D721Med (cell line): ENCODE measurements at regions not wholly inside any gene's neighbourhood (a gene's known extent, or its start where the extent isn't known, plus 50 kb on each side); places are given as distances from the start of the nearest gene placed in this dataset.
A peak's percentile ranks its signal among the peaks of the same experiment; 100 is the strongest.

Experiments
- DNase-seq: peaks from one replicate; pipeline ENCODE4 v3.0.0; 2011; ENCODE audit warnings: low spot score; ENCODE audit not compliant: insufficient read length
- FAIRE-seq: peaks from 2 replicates; lab custom pipeline; 2011; peaks lifted over from hg19 to GRCh38; lab: Jason Lieb, UNC
- TF ChIP-seq, protein P1 (sequence below): IDR thresholded peaks from 2 replicates; pipeline ENCODE4 v1.5.1; 2012; ENCODE audit warnings: mild to moderate bottlenecking, control low read depth; ENCODE audit not compliant: insufficient read depth; ENCODE audit errors: missing control alignments

DNA sequence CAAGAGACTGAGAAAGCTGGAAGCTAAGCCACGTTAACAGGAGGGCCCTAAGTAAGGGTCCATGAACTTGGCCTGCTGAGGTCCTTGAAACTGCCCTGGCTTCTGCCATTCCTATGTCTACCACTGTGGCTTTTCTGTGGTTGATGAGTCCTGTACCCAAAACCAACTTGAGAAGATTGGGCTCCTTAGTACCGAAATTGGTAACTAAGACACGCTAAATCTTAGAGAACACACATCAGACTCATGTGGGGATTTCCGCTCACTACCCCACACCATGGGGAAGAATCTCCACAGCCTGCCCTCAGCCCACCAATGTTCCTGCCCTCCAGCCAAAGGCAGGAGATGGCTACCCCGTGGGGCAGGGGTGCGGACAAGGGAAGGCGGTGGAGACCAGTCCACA lies 232.9 kb downstream of the SPTSSA start:
- DNase-seq, result no peak
- TF ChIP-seq, protein P1, sequence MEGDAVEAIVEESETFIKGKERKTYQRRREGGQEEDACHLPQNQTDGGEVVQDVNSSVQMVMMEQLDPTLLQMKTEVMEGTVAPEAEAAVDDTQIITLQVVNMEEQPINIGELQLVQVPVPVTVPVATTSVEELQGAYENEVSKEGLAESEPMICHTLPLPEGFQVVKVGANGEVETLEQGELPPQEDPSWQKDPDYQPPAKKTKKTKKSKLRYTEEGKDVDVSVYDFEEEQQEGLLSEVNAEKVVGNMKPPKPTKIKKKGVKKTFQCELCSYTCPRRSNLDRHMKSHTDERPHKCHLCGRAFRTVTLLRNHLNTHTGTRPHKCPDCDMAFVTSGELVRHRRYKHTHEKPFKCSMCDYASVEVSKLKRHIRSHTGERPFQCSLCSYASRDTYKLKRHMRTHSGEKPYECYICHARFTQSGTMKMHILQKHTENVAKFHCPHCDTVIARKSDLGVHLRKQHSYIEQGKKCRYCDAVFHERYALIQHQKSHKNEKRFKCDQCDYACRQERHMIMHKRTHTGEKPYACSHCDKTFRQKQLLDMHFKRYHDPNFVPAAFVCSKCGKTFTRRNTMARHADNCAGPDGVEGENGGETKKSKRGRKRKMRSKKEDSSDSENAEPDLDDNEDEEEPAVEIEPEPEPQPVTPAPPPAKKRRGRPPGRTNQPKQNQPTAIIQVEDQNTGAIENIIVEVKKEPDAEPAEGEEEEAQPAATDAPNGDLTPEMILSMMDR, result no peak
- FAIRE-seq, result no peak

GRCh38 chr14:34228650-34228976 lies 233.4 kb downstream of the SPTSSA start:
- no peak for FAIRE-seq
- TF ChIP-seq, protein P1, result no peak
- DNase-seq, result no peak

GRCh38 chr14:34227834-34228649 lies 234.0 kb downstream of the SPTSSA start:
- FAIRE-seq (no peak), DNase-seq (peak; percentile 46)
- TF ChIP-seq, protein P1, result peak; percentile 79

- FAIRE-seq, result no peak
- DNase-seq, result no peak
- TF ChIP-seq, protein P1, result no peak
Observed at GRCh38 chr14:34224221-34224620, 237.8 kb downstream of the SPTSSA start.

DNA sequence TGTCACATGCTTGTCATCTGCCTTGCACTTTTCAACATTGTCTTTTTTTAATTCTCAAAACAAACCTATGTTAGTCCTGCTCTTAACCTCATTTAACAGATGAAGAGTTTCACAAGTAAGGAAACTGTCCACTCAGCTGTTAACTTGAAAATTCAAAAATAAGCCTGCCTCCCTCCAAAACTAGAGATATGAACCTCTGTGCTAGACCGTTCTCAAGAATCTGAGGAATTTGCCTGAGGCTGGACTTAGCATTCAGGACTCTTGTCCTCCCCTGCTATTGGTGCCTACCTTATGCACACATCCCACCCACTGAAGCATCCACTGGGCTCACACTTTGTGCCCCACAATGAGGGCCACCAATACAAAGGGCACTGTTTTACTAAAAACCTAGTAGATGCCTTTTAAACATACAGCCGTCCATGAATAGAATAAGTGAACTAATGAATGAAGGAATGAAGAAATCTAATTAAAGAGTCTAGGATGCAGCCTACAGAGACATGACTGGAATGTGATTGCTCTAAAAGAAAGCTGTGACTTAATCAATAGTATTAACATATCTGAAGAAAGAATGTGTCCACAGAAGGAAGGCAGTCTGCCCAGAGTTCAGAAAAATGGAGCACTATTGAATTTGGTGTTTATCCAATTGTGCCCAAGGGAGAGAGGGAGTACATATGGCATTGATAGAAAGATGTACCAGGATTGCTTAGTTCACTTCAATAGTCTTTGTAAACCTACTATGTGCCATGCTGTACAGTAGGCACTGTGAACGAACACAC lies 238.5 kb downstream of the SPTSSA start:
- no peak for FAIRE-seq
- DNase-seq, result no peak
- TF ChIP-seq, protein P1, result no peak

- TF ChIP-seq, protein P1, result no peak
- FAIRE-seq (no peak), DNase-seq (no peak)
Observed at GRCh38 chr14:34222867-34223266, 239.2 kb downstream of the SPTSSA start.

DNA sequence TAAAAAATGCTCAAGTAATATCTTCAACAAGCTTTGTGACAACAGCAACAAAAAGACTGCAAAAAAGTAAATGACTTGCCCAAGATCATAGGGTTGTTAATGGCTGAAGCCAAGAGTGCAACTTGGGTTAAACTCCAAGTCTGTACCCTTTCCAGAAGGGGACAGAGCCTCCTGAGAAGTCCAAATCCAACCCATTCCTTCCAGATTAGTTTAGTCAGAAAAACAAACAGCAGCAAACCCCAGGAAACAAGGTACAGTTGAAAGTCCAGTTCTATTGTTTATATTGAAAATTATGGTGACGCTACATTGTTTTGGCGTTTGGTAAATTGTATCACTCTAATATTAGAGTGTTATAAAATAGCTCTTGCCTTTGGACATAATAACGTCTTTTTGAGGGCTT lies 239.9 kb downstream of the SPTSSA start:
- TF ChIP-seq, protein P1, result no peak
- no peak for DNase-seq
- no peak for FAIRE-seq
